Dendritic cell treated with granulocyte-macrophage colony-stimulating factor and Interleukin-4, amounts not matched to agents 40 ng/mL and 50 ng/mL, for 4 days (primary cell): ENCODE measurements at regions not wholly inside any gene's neighbourhood (a gene's known extent, or its start where the extent isn't known, plus 50 kb on each side); places are given as distances from the start of the nearest gene placed in this dataset.

ENCODE experiments used
- H3K27ac Mint-ChIP-seq: one replicate; pipeline ENCODE4 v1.8.0; 2022; ENCODE audit warnings: mild to moderate bottlenecking, mixed read lengths
- H3K27me3 Mint-ChIP-seq: one replicate; pipeline ENCODE4 v1.8.0; 2022; ENCODE audit warnings: mild to moderate bottlenecking, mixed read lengths
- H3K36me3 Mint-ChIP-seq: one replicate; pipeline ENCODE4 v1.8.0; 2022; ENCODE audit warnings: low read depth, mixed read lengths
- H3K4me1 Mint-ChIP-seq: one replicate; pipeline ENCODE4 v1.8.0; 2022; ENCODE audit warnings: low read depth, mixed read lengths
- H3K4me3 Mint-ChIP-seq: one replicate; pipeline ENCODE4 v1.8.0; 2022; ENCODE audit warnings: mild to moderate bottlenecking, moderate library complexity, mixed read lengths
- H3K9me3 Mint-ChIP-seq: one replicate; pipeline ENCODE4 v1.8.0; 2022; ENCODE audit warnings: mixed read lengths
- intact Hi-C: fragments of 100-400 bp; cut with micrococcal nuclease; formaldehyde crosslinking; loops from one replicate; pipeline ENCODE4 v1.15.0; 2022

GRCh38 chr10:53006663-53007526 lies 234.3 kb upstream of the MBL2 start:
- no peak overlapping the region for H3K4me3 Mint-ChIP-seq
- H3K27ac Mint-ChIP-seq = no peak overlapping the region
- peaks cover 12% of the 10 kb centered on the region for H3K9me3 Mint-ChIP-seq
- intact Hi-C loops = loop anchor here (10.0 kb wide), 1 partner anchor 118 kb away; no protein-coding TSS in a partner anchor
- H3K36me3 Mint-ChIP-seq = peaks cover 9% of the 10 kb centered on the region
- H3K27me3 Mint-ChIP-seq = no peaks in the 10 kb centered on the region
- H3K4me1 Mint-ChIP-seq = peaks cover 28% of the 10 kb centered on the region

DNA sequence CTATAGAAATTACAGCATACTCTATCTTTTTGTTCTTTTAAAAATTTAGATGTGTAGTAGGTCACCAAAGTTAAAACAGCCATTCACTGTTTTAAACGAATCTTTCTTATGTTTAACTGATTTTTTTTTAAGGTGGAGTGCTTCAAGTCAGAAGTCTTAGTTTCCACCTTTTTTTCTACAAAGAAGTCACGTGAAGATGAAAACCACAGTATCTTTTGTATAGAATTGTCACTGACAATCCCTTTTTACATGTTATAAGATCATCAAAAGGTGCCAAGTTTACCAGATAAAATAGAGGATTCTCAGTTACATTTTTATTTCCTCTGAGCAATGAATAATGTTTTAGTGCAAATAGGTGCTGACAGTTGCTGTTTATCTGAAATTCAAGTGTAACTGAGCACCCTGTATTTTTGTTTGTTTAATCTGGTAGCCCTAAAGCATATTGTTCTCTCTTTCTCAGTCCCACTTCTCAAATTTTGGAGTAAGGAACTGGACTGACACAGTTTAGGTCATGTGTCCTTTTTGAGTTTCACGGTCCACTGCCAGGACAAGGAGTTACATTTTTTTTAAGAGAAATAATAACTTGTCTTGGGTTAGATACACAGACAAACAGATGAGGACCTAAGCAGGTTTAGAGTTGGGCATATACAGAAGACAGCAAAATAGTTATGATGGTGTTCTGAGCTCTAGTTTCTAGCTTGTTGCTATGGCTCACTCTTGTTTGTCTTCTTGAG lies 233.2 kb upstream of the MBL2 start:
- H3K4me1 Mint-ChIP-seq = peaks cover 28% of the 10 kb centered on the region
- no peaks in the 10 kb centered on the region for H3K27me3 Mint-ChIP-seq
- no peak overlapping the region for H3K27ac Mint-ChIP-seq
- H3K9me3 Mint-ChIP-seq = peaks cover 12% of the 10 kb centered on the region
- intact Hi-C loops = loop anchor here (10.0 kb wide), 1 partner anchor 119 kb away; no protein-coding TSS in a partner anchor
- no peak overlapping the region for H3K4me3 Mint-ChIP-seq
- peaks cover 9% of the 10 kb centered on the region for H3K36me3 Mint-ChIP-seq

DNA sequence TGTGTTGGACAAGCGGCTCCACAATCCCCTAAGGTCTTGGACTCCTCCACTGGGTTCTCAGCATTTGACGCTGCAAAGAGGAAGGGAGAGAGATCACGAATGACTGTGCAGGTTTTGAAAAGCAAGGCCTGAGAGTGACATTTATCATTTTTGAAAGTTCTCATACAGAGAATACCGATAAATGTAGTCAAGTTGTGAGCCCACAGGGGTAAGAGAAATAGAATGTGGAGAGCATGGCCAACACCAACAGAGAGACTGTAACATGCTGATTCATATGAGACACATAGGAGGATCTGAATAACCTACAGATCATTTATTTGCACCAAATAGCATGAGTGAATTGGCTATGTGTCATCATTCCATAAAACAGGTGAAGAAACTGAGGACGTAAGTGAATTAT lies 230.5 kb upstream of the MBL2 start:
- peaks cover 28% of the 10 kb centered on the region for H3K4me1 Mint-ChIP-seq
- H3K9me3 Mint-ChIP-seq = peaks cover under 1% of the 10 kb centered on the region
- peak overlapping the region; percentile 47 for H3K27ac Mint-ChIP-seq
- intact Hi-C loops = loop anchor here (10.0 kb wide), 1 partner anchor 122 kb away; no protein-coding TSS in a partner anchor
- peaks cover 2% of the 10 kb centered on the region for H3K27me3 Mint-ChIP-seq
- H3K4me3 Mint-ChIP-seq = no peak overlapping the region
- no peaks in the 10 kb centered on the region for H3K36me3 Mint-ChIP-seq

GRCh38 chr10:52999681-53000080 lies 227.1 kb upstream of the MBL2 start:
- intact Hi-C loops = loop anchor here (10.0 kb wide), 1 partner anchor 125 kb away; no protein-coding TSS in a partner anchor
- no peak overlapping the region for H3K4me3 Mint-ChIP-seq
- H3K4me1 Mint-ChIP-seq = peaks cover 21% of the 10 kb centered on the region
- peak overlapping the region; percentile 34 for H3K27ac Mint-ChIP-seq
- peaks cover 2% of the 10 kb centered on the region for H3K27me3 Mint-ChIP-seq
- peaks cover 6% of the 10 kb centered on the region for H3K36me3 Mint-ChIP-seq
- H3K9me3 Mint-ChIP-seq = peaks cover 11% of the 10 kb centered on the region

- H3K4me1 Mint-ChIP-seq = peaks cover 17% of the 10 kb centered on the region
- no peak overlapping the region for H3K4me3 Mint-ChIP-seq
- peak overlapping the region; percentile 34 for H3K27ac Mint-ChIP-seq
- peaks cover 11% of the 10 kb centered on the region for H3K9me3 Mint-ChIP-seq
- intact Hi-C loops = no loop called here
- peaks cover 6% of the 10 kb centered on the region for H3K36me3 Mint-ChIP-seq
- peaks cover 2% of the 10 kb centered on the region for H3K27me3 Mint-ChIP-seq
Measured at GRCh38 chr10:52999258-52999657, 226.7 kb upstream of the MBL2 start.

DNA sequence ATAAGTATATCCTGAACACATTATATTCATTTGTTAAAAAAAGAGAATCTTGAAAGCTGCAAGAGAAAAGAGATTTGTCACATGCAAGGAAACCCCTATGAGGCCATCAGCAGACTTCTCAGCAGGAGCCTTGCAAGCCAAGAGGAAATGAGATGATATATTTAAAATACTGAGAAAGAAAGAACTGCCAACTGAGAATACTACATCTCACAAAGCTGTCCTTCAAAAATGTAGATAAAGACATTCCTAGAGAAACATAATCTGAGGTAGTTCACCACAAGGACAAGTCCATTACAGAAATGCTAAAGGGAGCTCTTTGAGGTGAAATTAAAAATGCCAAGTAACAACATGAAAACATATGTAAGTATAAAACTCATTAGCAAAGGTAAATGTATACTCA lies 224.4 kb upstream of the MBL2 start:
- Mint-ChIP-seq H3K36me3 (peaks cover 6% of the 10 kb centered on the region), H3K27ac (no peak overlapping the region), H3K4me1 (peaks cover 9% of the 10 kb centered on the region), H3K27me3 (peaks cover 2% of the 10 kb centered on the region), H3K4me3 (no peak overlapping the region), H3K9me3 (peaks cover 11% of the 10 kb centered on the region)
- intact Hi-C loops = no loop called here

DNA sequence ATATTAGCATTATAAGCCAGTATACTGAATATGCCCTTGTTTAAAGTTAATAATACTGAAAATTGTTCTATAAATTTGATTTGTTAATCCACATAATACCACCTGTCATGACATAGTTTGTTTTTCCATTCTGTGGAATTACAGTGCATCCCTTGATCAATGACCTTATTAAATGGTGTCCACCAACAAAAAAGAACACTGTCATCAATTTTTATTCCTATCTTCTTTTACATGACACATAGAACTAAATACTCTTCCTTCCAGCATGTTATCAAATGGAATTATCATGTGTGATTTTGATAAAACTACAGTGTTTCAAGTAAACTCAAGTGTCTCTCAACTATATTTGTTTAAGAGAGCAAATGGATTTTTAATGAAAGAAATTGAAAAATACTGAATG lies 221.8 kb upstream of the MBL2 start:
- no peak overlapping the region for H3K4me3 Mint-ChIP-seq
- H3K9me3 Mint-ChIP-seq = peaks cover 11% of the 10 kb centered on the region
- no peak overlapping the region for H3K27ac Mint-ChIP-seq
- peaks cover 1% of the 10 kb centered on the region for H3K27me3 Mint-ChIP-seq
- H3K36me3 Mint-ChIP-seq = peaks cover 6% of the 10 kb centered on the region
- H3K4me1 Mint-ChIP-seq = peaks cover 3% of the 10 kb centered on the region
- intact Hi-C loops = no loop called here

DNA sequence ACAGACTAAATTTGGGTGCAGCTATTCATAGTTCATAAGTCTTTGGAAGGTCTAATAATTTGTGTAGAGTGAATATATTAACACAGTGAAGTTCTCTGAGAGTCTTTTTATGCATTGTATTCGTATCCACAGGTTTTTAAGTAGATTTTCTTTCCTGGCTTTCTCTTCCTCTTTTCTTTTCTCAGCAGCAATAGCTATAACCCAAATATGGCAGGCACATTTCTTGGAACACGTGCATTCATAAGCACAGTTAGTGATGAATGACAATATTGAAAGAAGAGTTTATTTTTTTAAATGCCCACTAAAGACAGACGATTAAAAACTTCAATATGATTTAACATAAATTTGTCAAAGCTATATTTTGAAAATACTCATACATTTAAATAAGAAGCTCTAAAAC lies 220.5 kb upstream of the MBL2 start:
- H3K4me1 Mint-ChIP-seq = no peaks in the 10 kb centered on the region
- no peaks in the 10 kb centered on the region for H3K27me3 Mint-ChIP-seq
- H3K36me3 Mint-ChIP-seq = peaks cover 6% of the 10 kb centered on the region
- H3K4me3 Mint-ChIP-seq = no peak overlapping the region
- no peak overlapping the region for H3K27ac Mint-ChIP-seq
- peaks cover 11% of the 10 kb centered on the region for H3K9me3 Mint-ChIP-seq
- intact Hi-C loops = no loop called here

DNA sequence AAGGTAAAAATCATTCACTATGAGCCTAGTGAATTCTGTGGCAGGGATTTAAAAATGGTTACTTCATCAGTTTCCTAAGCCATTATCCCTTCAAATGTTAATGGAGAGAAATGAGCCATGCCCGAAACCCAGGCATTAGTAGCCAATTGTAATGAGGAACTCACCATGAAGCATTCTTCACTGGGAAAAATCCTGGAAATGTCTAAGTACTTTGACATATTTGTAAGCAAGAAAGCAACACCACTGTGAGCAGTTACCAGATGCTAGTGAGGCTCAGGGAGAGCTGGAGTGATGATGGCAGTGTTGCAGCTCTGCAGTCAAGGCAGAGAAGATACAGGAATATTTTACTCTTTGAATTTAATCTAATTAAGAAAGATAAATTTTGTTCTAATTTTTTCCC lies 220.0 kb upstream of the MBL2 start:
- Mint-ChIP-seq H3K27ac (no peak overlapping the region), H3K27me3 (no peaks in the 10 kb centered on the region)

DNA sequence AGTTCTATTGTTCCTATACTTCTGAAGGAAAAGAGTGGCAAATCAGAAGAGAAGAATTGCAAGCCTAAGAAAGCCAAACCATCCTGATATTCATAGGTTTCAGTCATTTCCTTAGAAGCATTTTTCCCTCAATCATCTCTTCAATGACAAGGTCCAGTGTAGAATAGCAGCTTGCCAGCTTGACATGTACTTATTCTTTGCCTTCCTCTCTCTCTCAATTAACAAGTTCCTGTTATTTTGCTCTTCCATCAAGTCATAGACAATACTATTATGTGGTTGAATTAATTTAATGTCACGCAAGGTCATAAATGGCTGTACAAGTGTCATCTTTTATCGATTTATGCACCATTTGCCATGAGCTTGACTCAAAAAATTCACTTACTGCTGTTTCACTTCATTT lies 216.3 kb upstream of the MBL2 start:
- no peak overlapping the region for H3K4me3 Mint-ChIP-seq
- intact Hi-C loops = no loop called here
- H3K27ac Mint-ChIP-seq = no peak overlapping the region
- H3K9me3 Mint-ChIP-seq = no peaks in the 10 kb centered on the region
- no peaks in the 10 kb centered on the region for H3K27me3 Mint-ChIP-seq
- no peaks in the 10 kb centered on the region for H3K36me3 Mint-ChIP-seq
- H3K4me1 Mint-ChIP-seq = no peaks in the 10 kb centered on the region

More for the DNA sequence above, 220.0 kb upstream of the MBL2 start:
- intact Hi-C loops = no loop called here
- no peaks in the 10 kb centered on the region for H3K4me1 Mint-ChIP-seq
- H3K4me3 Mint-ChIP-seq = no peak overlapping the region
- peaks cover 11% of the 10 kb centered on the region for H3K9me3 Mint-ChIP-seq
- peaks cover 6% of the 10 kb centered on the region for H3K36me3 Mint-ChIP-seq

- Mint-ChIP-seq H3K9me3 (no peaks in the 10 kb centered on the region), H3K36me3 (no peaks in the 10 kb centered on the region), H3K27ac (no peak overlapping the region), H3K4me1 (no peaks in the 10 kb centered on the region), H3K4me3 (no peak overlapping the region), H3K27me3 (no peaks in the 10 kb centered on the region)
- intact Hi-C loops = no loop called here
Measured at GRCh38 chr10:52986125-52986524, 213.5 kb upstream of the MBL2 start.

DNA sequence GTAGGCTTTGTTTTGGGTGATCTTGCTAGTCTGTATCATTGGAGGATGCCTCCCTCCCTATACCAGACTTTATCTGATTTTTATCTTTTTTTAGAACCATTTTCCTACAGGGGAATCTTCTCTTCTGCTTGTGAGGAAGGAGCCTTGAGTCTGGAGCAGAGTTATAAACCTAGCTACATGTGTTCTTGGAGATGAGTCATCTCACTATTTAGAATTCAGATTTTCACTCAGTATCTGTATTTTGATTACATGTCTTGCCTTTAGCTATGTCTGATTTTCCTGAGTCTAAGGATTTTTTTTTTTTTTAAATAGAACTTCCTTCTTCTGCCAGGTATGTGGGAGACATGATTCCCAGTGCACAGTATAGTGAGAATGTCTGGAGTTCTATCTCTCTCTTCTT lies 211.6 kb upstream of the MBL2 start:
- intact Hi-C loops = no loop called here
- Mint-ChIP-seq H3K4me3 (no peak overlapping the region), H3K36me3 (no peaks in the 10 kb centered on the region), H3K4me1 (no peaks in the 10 kb centered on the region), H3K9me3 (no peaks in the 10 kb centered on the region), H3K27me3 (no peaks in the 10 kb centered on the region), H3K27ac (no peak overlapping the region)

GRCh38 chr10:52979295-52979990 lies 206.9 kb upstream of the MBL2 start:
- Mint-ChIP-seq H3K4me3 (no peak overlapping the region), H3K36me3 (no peaks in the 10 kb centered on the region), H3K9me3 (peaks cover 1% of the 10 kb centered on the region), H3K27me3 (no peaks in the 10 kb centered on the region), H3K27ac (no peak overlapping the region), H3K4me1 (no peaks in the 10 kb centered on the region)
- intact Hi-C loops = no loop called here

DNA sequence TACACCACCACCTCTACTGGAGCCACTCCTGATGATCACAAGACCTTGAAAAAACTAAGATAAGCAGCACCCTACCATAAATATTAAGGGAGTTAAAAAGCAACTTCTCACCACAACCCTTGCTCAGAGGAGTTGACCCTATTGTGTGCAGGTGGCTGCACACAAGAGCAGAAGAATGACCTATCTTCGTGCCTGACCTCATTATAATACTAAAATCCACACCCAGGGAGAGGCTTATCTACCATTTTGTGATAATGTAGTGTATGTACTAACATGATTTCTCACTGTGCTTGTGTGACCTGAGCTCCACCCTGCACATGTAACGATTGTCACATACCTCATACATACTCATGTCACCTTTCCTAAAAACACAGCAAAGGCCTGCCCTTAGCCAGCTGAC lies 205.0 kb upstream of the MBL2 start:
- H3K27ac Mint-ChIP-seq = no peak overlapping the region
- intact Hi-C loops = no loop called here
- no peaks in the 10 kb centered on the region for H3K27me3 Mint-ChIP-seq
- H3K4me3 Mint-ChIP-seq = no peak overlapping the region
- peaks cover 10% of the 10 kb centered on the region for H3K4me1 Mint-ChIP-seq
- H3K36me3 Mint-ChIP-seq = no peaks in the 10 kb centered on the region
- H3K9me3 Mint-ChIP-seq = peaks cover 14% of the 10 kb centered on the region
